HEK293 (cell line): ENCODE measurements at regions not wholly inside any gene's neighbourhood (a gene's known extent, or its start where the extent isn't known, plus 50 kb on each side); places are given as distances from the start of the nearest gene placed in this dataset.

Experiments
- CTCF ChIP-seq: fragments of 450-650 bp; formaldehyde crosslinking; IDR thresholded peaks from 2 replicates; pipeline ENCODE4 v1.5.1; 2016; ENCODE audit warnings: missing biosample characterization, missing genetic modification characterization
- GFI1B ChIP-seq: fragments of 450-650 bp; formaldehyde crosslinking; IDR thresholded peaks from 2 replicates; pipeline ENCODE4 v1.5.1; 2016; ENCODE audit warnings: missing biosample characterization, missing genetic modification characterization
- KLF1 ChIP-seq: fragments of 450-650 bp; formaldehyde crosslinking; IDR thresholded peaks from 2 replicates; pipeline ENCODE4 v1.5.1; 2016; ENCODE audit warnings: missing biosample characterization, missing genetic modification characterization
- PRDM1 ChIP-seq: fragments of 450-650 bp; formaldehyde crosslinking; IDR thresholded peaks from 2 replicates; pipeline ENCODE4; 2016; ENCODE audit warnings: missing biosample characterization, missing genetic modification characterization
- PRDM6 ChIP-seq: fragments of 450-650 bp; formaldehyde crosslinking; IDR thresholded peaks from 2 replicates; pipeline ENCODE4 v1.5.1; 2017; ENCODE audit warnings: missing biosample characterization, missing genetic modification characterization
- REST ChIP-seq: fragments of 450-650 bp; formaldehyde crosslinking; IDR thresholded peaks from 2 replicates; pipeline ENCODE4 v1.5.1; 2016; ENCODE audit warnings: missing biosample characterization, missing genetic modification characterization
- SP3 ChIP-seq: fragments of 450-650 bp; formaldehyde crosslinking; IDR thresholded peaks from 2 replicates; pipeline ENCODE4 v1.5.1; 2016; ENCODE audit warnings: missing biosample characterization, missing genetic modification characterization
- ZEB2 ChIP-seq: fragments of 450-650 bp; formaldehyde crosslinking; IDR thresholded peaks from 2 replicates; pipeline ENCODE4 v1.5.1; 2016; ENCODE audit warnings: missing biosample characterization, missing genetic modification characterization
- ZNF114 ChIP-seq: fragments of 450-650 bp; formaldehyde crosslinking; IDR thresholded peaks from 2 replicates; pipeline ENCODE4 v1.5.0; 2017; ENCODE audit warnings: missing biosample characterization, missing genetic modification characterization
- ZNF18 ChIP-seq: fragments of 450-650 bp; formaldehyde crosslinking; IDR thresholded peaks from 2 replicates; pipeline ENCODE4 v1.5.1; 2016; ENCODE audit warnings: missing biosample characterization, missing genetic modification characterization
- ZNF211 ChIP-seq: fragments of 450-650 bp; formaldehyde crosslinking; IDR thresholded peaks from 2 replicates; pipeline ENCODE4 v1.5.1; 2016; ENCODE audit warnings: low read depth, missing biosample characterization, missing genetic modification characterization
- ZNF274 ChIP-seq, 2 experiments: fragments of 200-500 bp in 1 of 2; fragments of 450-650 bp in 1 of 2; sonication (Bioruptor generic) in 1 of 2; formaldehyde crosslinking in 1 of 2; IDR thresholded peaks; 2 replicates each; pipeline versions ENCODE4 v1.5.1 to v1.6.1; 2014 to 2016; ENCODE audit warnings: borderline replicate concordance in 1 of 2, inconsistent platforms in 1 of 2, low read length in 1 of 2, missing biosample characterization in 1 of 2, missing genetic modification characterization in 1 of 2
- ZNF280C ChIP-seq: fragments of 450-650 bp; formaldehyde crosslinking; IDR thresholded peaks from 2 replicates; pipeline ENCODE4 v1.5.1; 2016; ENCODE audit warnings: missing biosample characterization, missing genetic modification characterization
- ZNF394 ChIP-seq: fragments of 450-650 bp; formaldehyde crosslinking; IDR thresholded peaks from 2 replicates; pipeline ENCODE4 v1.5.1; 2016; ENCODE audit warnings: missing biosample characterization, missing genetic modification characterization, mild to moderate bottlenecking, moderate library complexity, borderline replicate concordance
- ZNF416 ChIP-seq: fragments of 450-650 bp; formaldehyde crosslinking; IDR thresholded peaks from 2 replicates; pipeline ENCODE4 v1.5.1; 2016; ENCODE audit warnings: missing biosample characterization, missing genetic modification characterization
- ZNF529 ChIP-seq: fragments of 450-650 bp; formaldehyde crosslinking; IDR thresholded peaks from 2 replicates; pipeline ENCODE4 v1.5.1; 2017; ENCODE audit warnings: missing genetic modification characterization, missing biosample characterization; ENCODE audit not compliant: insufficient replicate concordance
- ZNF571 ChIP-seq: fragments of 450-650 bp; formaldehyde crosslinking; IDR thresholded peaks from 2 replicates; pipeline ENCODE4 v1.5.0; 2017; ENCODE audit warnings: missing biosample characterization, missing genetic modification characterization
- ZNF600 ChIP-seq: fragments of 450-650 bp; formaldehyde crosslinking; IDR thresholded peaks from 2 replicates; pipeline ENCODE4 v1.5.1; 2016; ENCODE audit warnings: missing biosample characterization, missing genetic modification characterization
- ZNF664 ChIP-seq: fragments of 450-650 bp; formaldehyde crosslinking; IDR thresholded peaks from 2 replicates; pipeline ENCODE4 v1.5.1; 2016; ENCODE audit warnings: missing biosample characterization, missing genetic modification characterization
- ZNF747 ChIP-seq: fragments of 450-650 bp; formaldehyde crosslinking; IDR thresholded peaks from 2 replicates; pipeline ENCODE4 v1.5.1; 2016; ENCODE audit warnings: missing biosample characterization, missing genetic modification characterization
- ZNF776 ChIP-seq: fragments of 450-650 bp; formaldehyde crosslinking; IDR thresholded peaks from 2 replicates; pipeline ENCODE4 v1.5.0; 2017; ENCODE audit warnings: missing biosample characterization, missing genetic modification characterization, borderline replicate concordance
- ZNF792 ChIP-seq: fragments of 450-650 bp; formaldehyde crosslinking; IDR thresholded peaks from 2 replicates; pipeline ENCODE4 v1.5.1; 2016; ENCODE audit warnings: missing biosample characterization, missing genetic modification characterization
- ZNF830 ChIP-seq: fragments of 450-650 bp; IDR thresholded peaks from 2 replicates; pipeline ENCODE4 v1.5.0; 2018; ENCODE audit warnings: missing biosample characterization, missing genetic modification characterization, low read depth, mild to moderate bottlenecking, moderate library complexity
- ZSCAN18 ChIP-seq: fragments of 450-650 bp; formaldehyde crosslinking; IDR thresholded peaks from 2 replicates; pipeline ENCODE4 v1.5.1; 2016; ENCODE audit warnings: missing biosample characterization, missing genetic modification characterization
- TF ChIP-seq, protein P1 (sequence below): fragments of 450-650 bp; formaldehyde crosslinking; IDR thresholded peaks from 2 replicates; pipeline ENCODE4; 2016; ENCODE audit warnings: missing biosample characterization, missing genetic modification characterization

DNA sequence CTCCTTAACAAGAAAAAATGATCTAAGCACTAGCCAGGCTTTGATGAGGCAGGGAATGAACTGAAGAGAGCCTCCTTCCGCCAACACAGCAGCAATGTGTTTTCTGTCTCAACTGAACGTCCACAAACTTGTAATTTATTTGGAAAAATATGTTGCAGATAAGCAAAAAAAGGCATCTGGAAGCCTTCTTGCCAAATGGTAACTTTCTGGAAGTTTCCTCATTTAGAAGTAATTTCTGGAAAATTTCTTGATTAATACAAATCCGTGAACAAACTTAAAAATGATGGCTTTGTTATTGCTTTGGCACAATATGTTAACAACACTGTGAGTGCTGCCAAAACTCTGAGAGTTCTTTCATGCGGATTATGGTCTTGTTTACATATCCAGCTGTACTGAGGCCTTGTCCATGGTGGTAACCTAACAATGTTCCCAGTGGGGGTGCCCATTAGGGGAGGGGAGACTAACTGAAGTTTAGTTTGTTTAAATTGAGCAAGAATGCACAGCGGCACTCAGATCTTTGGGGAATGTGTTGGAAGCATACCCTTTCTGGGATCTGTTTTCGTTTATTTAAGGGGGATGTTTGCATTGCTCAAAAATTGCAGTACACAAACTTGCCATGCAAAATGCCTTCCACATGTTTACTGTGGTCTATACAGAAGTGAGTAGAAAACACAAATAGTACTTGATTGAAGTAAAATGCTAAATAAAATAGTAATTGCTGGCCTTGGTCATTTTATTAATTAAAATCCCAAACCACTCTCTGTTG is 334.7 kb downstream of the NR2F1-AS1 start (continued):
- TF ChIP-seq REST (tag by site-specific recombination): peak; percentile 98
- no peak for TF ChIP-seq ZNF211 (tag by site-specific recombination)
- TF ChIP-seq CTCF (tag by site-specific recombination): no peak
- 0 out of 2 replicates have a peak, but pooled peaks have one; percentile 18 for TF ChIP-seq ZNF600
- TF ChIP-seq KLF1 (tag by site-specific recombination): no peak
- no peak for TF ChIP-seq ZEB2
- peak; percentile 38; the same call in 1 of the 2 replicates for TF ChIP-seq ZNF664 (tag by site-specific recombination)
- TF ChIP-seq ZSCAN18 (tag by site-specific recombination): no peak
- no peak for TF ChIP-seq ZNF114 (tag by site-specific recombination)
- TF ChIP-seq PRDM6 (tag by site-specific recombination): peak; percentile 69
- TF ChIP-seq PRDM1 (tag by site-specific recombination): no peak
- TF ChIP-seq ZNF280C (tag by site-specific recombination): no peak
- TF ChIP-seq, protein P1, sequence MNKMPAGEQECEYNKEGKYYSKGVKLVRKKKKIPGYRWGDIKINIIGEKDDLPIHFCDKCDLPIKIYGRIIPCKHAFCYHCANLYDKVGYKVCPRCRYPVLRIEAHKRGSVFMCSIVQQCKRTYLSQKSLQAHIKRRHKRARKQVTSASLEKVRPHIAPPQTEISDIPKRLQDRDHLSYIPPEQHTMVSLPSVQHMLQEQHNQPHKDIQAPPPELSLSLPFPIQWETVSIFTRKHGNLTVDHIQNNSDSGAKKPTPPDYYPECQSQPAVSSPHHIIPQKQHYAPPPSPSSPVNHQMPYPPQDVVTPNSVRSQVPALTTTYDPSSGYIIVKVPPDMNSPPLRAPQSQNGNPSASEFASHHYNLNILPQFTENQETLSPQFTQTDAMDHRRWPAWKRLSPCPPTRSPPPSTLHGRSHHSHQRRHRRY: no peak
- TF ChIP-seq ZNF416: no peak
- TF ChIP-seq ZNF830 (tag by site-specific recombination): no peak
- no peak for TF ChIP-seq GFI1B
- no peak for TF ChIP-seq ZNF571 (tag by site-specific recombination)
- TF ChIP-seq ZNF529: no peak
- no peak for TF ChIP-seq ZNF747 (tag by site-specific recombination)
- no peak for TF ChIP-seq SP3 (tag by site-specific recombination)
- TF ChIP-seq ZNF18 (tag by site-specific recombination): no peak
- no peak for TF ChIP-seq ZNF792 (tag by site-specific recombination)
- TF ChIP-seq ZNF274 (IDR thresholded peaks at IDR 0.05; ENCODE audit: low read length): no peak
- TF ChIP-seq ZNF274 (tag by site-specific recombination; IDR thresholded peaks at IDR 0.05; ENCODE audit: borderline replicate concordance): no peak
- TF ChIP-seq ZNF394 (tag by site-specific recombination): no peak
- no peak for TF ChIP-seq ZNF776 (tag by site-specific recombination)
